HTR-8/SVneo (cell line): ENCODE measurements at regions not wholly inside any gene's neighbourhood (a gene's known extent, or its start where the extent isn't known, plus 50 kb on each side); places are given as distances from the start of the nearest gene placed in this dataset.

ENCODE experiments used
- DNase-seq: peaks from one replicate; pipeline ENCODE4 v3.0.0; 2011; ENCODE audit warnings: low spot score, mixed read lengths; ENCODE audit not compliant: insufficient read length
- FAIRE-seq: peaks from 2 replicates; lab custom pipeline; 2011; peaks lifted over from hg19 to GRCh38; lab: Jason Lieb, UNC

DNA sequence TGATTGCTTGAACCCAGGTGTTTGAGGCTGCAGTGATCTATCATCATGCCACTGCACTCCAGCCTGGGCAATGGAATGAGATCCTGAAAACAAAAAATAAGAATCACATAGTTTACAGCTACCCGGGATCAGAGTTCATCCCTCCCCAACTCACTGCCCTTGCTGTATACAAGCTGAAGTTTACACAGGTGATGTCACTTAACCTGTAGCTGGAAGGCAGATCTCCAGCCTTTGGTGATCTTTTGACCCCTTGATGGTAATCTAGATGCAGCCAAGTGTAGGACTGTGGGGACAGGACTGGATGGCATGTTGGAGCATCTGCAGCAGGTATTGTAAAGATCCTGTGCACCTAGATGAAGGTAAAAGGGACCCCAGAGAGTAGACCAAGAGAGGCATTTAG is 66.7 kb upstream of the SLC14A2 start:
- FAIRE-seq (no peak), DNase-seq (no peak)

DNA sequence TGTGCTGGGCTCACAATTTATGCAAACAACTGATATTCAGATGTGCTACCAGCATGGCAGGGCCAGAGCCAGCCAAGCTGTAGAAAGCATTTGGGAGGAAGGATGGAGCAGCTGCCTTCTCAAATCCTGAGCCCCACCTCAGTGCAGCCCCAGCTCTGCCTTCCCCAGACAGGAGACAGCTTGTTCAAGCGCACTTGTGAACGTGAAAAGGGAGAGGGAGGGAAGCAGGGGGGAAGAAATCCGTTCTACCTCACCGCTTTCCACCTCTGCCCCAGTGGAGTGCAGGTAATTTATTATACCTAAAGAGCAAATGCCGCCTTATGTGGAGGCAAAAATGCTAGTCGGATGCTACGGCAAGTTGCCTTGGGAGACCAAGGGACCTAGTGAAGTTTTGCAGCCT is 66.0 kb upstream of the SLC14A2 start:
- FAIRE-seq = no peak

GRCh38 chr18:45551142-45551815 is 64.0 kb upstream of the SLC14A2 start:
- DNase-seq (no peak), FAIRE-seq (no peak)

More for the DNA sequence above, 66.0 kb upstream of the SLC14A2 start:
- DNase-seq = no peak

DNA sequence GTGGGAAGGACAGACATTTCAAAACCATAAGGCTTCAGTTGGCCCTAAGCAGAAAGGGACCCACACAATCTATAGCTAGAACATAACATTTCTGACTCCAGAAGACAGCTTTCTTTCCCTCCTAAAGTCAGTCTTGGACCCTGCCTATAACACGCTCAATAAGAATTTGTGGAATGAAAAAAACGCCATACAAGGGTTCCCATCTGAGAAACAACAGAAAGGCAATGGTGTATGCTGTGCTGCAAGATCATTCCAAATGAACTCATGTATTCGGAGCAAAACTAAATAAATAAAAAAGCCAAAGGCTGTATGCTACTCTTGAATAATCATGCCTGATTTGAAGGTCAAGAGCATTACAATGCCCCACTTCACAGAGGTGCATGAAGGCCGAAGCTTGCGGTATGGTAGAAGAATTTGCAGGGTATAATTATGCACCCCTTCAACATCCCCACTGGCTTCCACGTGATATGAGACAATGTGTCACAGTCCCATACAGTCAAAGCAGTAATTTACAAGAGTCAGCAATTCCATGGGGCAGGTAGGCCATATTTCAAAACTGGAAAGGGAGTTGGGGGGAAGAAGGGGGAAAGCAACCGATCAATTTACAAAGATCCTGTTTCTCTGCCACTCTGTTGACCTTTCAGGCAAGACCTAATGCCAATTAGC is 61.4 kb upstream of the SLC14A2 start:
- FAIRE-seq (no peak), DNase-seq (no peak)

- FAIRE-seq = no peak
- no peak for DNase-seq
These were observed 60.9 kb upstream of the SLC14A2 start for GRCh38 chr18:45554389-45554737.

GRCh38 chr18:45556222-45556621 is 59.1 kb upstream of the SLC14A2 start:
- DNase-seq (no peak), FAIRE-seq (no peak)

- FAIRE-seq = no peak
- DNase-seq = no peak
These were observed 58.0 kb upstream of the SLC14A2 start for GRCh38 chr18:45557287-45557686.

DNA sequence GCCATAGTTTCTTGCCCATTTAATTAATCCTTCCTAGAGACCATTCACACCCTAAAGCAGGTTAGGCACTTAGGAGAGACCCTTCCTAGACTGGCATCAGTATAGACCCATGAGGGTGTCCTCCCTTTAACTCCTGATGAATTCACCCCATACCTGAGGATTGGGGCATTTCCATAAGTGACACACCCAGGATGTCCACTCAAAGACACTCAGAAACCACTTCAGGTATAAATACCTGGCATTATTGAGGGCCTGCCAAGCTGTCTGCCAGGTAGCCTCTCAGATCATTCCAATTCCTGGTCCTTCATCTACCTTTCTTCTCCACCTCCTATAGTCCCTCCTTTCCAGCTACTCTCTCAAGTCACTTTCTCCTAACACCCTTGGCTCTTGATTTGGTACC is 57.5 kb upstream of the SLC14A2 start:
- FAIRE-seq = no peak

GRCh38 chr18:45559258-45559657 is 56.0 kb upstream of the SLC14A2 start:
- no peak for DNase-seq

More for the DNA sequence above, 57.5 kb upstream of the SLC14A2 start:
- DNase-seq = no peak

GRCh38 chr18:45560870-45561269 is 54.4 kb upstream of the SLC14A2 start:
- no peak for FAIRE-seq
- no peak for DNase-seq

More at GRCh38 chr18:45559258-45559657, 56.0 kb upstream of the SLC14A2 start:
- no peak for FAIRE-seq

DNA sequence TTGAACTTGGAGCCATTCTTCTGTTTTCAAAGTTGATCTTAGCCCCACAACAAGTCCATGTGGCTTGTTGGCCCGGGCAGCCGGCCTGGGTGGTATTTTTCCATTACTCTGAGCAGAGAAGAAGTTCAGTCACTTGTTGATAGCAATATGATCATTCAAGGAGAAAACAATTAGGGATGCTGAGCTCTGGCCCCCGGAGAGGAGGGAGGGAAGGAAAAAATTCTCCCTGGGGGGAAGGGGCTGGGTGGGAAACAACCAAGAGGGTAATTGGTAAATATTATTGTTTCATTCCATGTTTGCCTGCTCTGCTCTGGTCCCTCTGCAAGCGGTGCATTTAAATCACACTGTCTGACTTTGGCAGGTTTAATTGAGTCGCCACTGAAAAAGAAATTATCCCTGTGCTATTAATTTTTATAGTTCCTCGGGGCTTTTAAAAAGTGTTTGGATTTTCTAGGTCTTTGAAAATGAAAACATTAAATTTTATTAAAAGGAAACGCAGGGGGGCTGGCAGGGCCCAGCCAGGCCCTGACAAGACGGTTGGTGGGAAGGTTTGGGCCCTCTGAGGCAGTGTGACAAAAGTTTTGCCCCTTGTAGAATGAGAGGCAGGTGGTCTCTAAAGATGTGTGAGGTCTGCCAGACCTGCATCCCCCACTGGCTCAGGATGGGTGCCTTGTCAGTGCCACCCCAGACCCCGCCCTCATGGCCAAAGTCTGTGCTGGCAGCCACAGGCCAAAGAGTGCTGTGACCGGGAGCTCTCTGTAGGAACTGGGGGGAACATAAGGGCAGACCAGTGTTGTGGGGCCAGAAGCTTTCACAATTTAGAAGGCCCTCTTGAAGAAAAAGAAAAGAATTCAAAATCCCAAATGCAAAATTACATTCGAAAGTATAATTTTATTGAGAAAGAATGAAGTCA is 52.5 kb upstream of the SLC14A2 start:
- DNase-seq = no peak
- no peak for FAIRE-seq

DNA sequence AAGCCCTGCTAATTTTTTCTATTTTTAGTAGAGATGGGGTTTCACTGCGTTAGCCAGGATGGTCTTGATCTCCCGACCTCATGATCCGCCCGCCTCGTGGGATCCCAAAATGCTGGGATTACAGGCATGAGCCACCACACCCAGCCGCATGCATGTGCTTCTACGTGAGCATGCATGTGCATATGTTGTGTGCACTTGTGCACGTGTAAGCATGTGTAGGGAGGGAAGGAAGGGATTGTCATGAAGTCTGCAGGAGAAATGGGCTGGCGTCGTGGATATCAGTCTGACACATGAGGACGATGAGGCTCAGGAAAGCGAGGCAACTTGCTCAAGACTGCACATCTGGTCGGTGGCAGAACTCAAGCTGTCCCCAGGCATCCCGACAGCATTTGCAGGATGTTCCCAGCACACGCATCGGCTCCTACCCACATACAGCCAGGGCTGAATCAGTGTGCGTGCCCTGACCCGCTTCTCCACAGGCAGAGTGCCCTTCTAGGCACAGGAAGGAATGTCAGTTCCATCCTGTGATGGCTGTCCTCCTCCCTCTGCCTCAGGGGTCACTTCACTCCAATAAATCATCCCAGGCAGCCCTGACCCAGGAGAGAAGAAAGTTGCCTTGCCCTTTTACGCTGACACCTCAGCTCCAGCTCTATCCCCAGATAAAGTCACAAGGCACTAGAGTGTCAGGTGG is 49.9 kb upstream of the SLC14A2 start:
- FAIRE-seq = no peak

More for the DNA sequence above, 49.9 kb upstream of the SLC14A2 start:
- DNase-seq = no peak
